Uterus (tissue), 3 donors: ENCODE measurements at regions not wholly inside any gene's neighbourhood (a gene's known extent, or its start where the extent isn't known, plus 50 kb on each side); places are given as distances from the start of the nearest gene placed in this dataset.

Experiments used
- DNase-seq, 2 donors: peaks; one replicate each; pipeline ENCODE4 v3.0.0-alpha.2; 2019 to 2020
- H3K27ac ChIP-seq, 2 donors: fragments of 200-600 bp; sonication (generic); 1 replicate in 1 of 2; 2 replicates in 1 of 2; pipeline ENCODE4 v1.5.1; 2016 to 2018
- H3K27me3 ChIP-seq, 2 donors: fragments of 200-600 bp; sonication (generic); one replicate each; pipeline ENCODE4 v1.5.1; 2018 to 2019; ENCODE audit warnings: control low read depth in 1 of 2
- H3K36me3 ChIP-seq, 2 donors: fragments of 200-600 bp; sonication (generic); one replicate each; pipeline ENCODE4 v1.5.1; 2019; ENCODE audit warnings: control low read depth in 1 of 2
- H3K4me1 ChIP-seq, 2 donors: fragments of 200-600 bp; sonication (generic); one replicate each; pipeline ENCODE4 v1.5.1; 2018 to 2019; ENCODE audit warnings: control low read depth in 1 of 2
- H3K4me3 ChIP-seq, 2 donors: fragments of 200-600 bp; sonication (generic); 1 replicate in 1 of 2; 2 replicates in 1 of 2; pipeline ENCODE4 v1.5.1; 2018 to 2019; ENCODE audit warnings: mild to moderate bottlenecking in 1 of 2
- H3K9me3 ChIP-seq, 2 donors: fragments of 200-600 bp; sonication (generic); one replicate each; pipeline ENCODE4 v1.5.1; 2019; ENCODE audit warnings: control low read depth in 1 of 2
- CTCF ChIP-seq, 4 experiments: fragments of 200-600 bp in 2 of 4; fragments of 450-650 bp in 2 of 4; sonication (generic) in 2 of 4; IDR thresholded peaks; one replicate each; pipeline ENCODE4 v1.5.1; 2016 to 2019; ENCODE audit warnings: antibody characterized with exemption in 4 of 4, mild to moderate bottlenecking in 2 of 4, moderate library complexity in 1 of 4
- POLR2A ChIP-seq, 2 donors: fragments of 450-650 bp; IDR thresholded peaks; one replicate each; pipeline ENCODE4 v1.6.1; 2016; ENCODE audit warnings: antibody characterized with exemption in 2 of 2, mild to moderate bottlenecking in 1 of 2, moderate library complexity in 1 of 2
- intact Hi-C: fragments of 100-400 bp; cut with DNase I; formaldehyde crosslinking; loops from one replicate; pipeline ENCODE4 v1.15.1; 2023; ENCODE audit warnings: low total_unique reads
- donor health status: DM: yes; HTN: yes; CAD: no.

- H3K36me3 ChIP-seq, result no peaks in the 10 kb centered on the region
- no peak overlapping the region for H3K27ac ChIP-seq
- no peaks in the 10 kb centered on the region for H3K27me3 ChIP-seq
- no peaks in the 10 kb centered on the region for H3K4me1 ChIP-seq
- no peaks in the 10 kb centered on the region for H3K9me3 ChIP-seq
- intact Hi-C loops, result no loop called here
- no peak overlapping the region for H3K4me3 ChIP-seq
- DNase-seq, result no peak
- TF ChIP-seq CTCF (IDR thresholded peaks at IDR 0.05) (no peak), POLR2A (IDR thresholded peaks at IDR 0.05) (no peak)
These were observed 518.1 kb downstream of the SNAPC1 start for GRCh38 chr14:62280366-62280765.

GRCh38 chr14:62283837-62284236, 521.6 kb downstream of the SNAPC1 start:
- Histone ChIP-seq H3K27me3 (no peaks in the 10 kb centered on the region), H3K4me3 (no peak overlapping the region), H3K4me1 (no peaks in the 10 kb centered on the region), H3K36me3 (no peaks in the 10 kb centered on the region), H3K27ac (no peak overlapping the region), H3K9me3 (no peaks in the 10 kb centered on the region)
- DNase-seq, result no peak
- TF ChIP-seq CTCF (IDR thresholded peaks at IDR 0.05), result no peak
- no peak for TF ChIP-seq POLR2A (IDR thresholded peaks at IDR 0.05)
- intact Hi-C loops, result no loop called here

GRCh38 chr14:62289471-62289870, 527.3 kb downstream of the SNAPC1 start:
- intact Hi-C loops, result no loop called here
- TF ChIP-seq POLR2A (IDR thresholded peaks at IDR 0.05) (no peak), CTCF (IDR thresholded peaks at IDR 0.05) (no peak)
- Histone ChIP-seq H3K36me3 (no peaks in the 10 kb centered on the region), H3K27ac (no peak overlapping the region), H3K9me3 (no peaks in the 10 kb centered on the region), H3K4me3 (no peak overlapping the region), H3K4me1 (no peaks in the 10 kb centered on the region), H3K27me3 (no peaks in the 10 kb centered on the region)
- no peak for DNase-seq

GRCh38 chr14:62301080-62301479, 538.9 kb downstream of the SNAPC1 start:
- TF ChIP-seq POLR2A (IDR thresholded peaks at IDR 0.05), result no peak
- no peak for TF ChIP-seq CTCF (IDR thresholded peaks at IDR 0.05)
- H3K4me1 ChIP-seq, result no peaks in the 10 kb centered on the region
- H3K36me3 ChIP-seq, result no peaks in the 10 kb centered on the region
- intact Hi-C loops, result no loop called here
- H3K4me3 ChIP-seq, result no peak overlapping the region
- no peak for DNase-seq
- H3K27ac ChIP-seq, result no peak overlapping the region
- H3K27me3 ChIP-seq, result no peaks in the 10 kb centered on the region
- H3K9me3 ChIP-seq, result no peaks in the 10 kb centered on the region

GRCh38 chr14:62301911-62302310, 539.7 kb downstream of the SNAPC1 start:
- intact Hi-C loops, result no loop called here
- TF ChIP-seq CTCF (IDR thresholded peaks at IDR 0.05) (no peak), POLR2A (IDR thresholded peaks at IDR 0.05) (no peak)
- H3K4me1 ChIP-seq, result no peaks in the 10 kb centered on the region

More at GRCh38 chr14:62301911-62302310, 539.7 kb downstream of the SNAPC1 start:
- no peaks in the 10 kb centered on the region for H3K9me3 ChIP-seq
- H3K36me3 ChIP-seq, result no peaks in the 10 kb centered on the region
- no peaks in the 10 kb centered on the region for H3K27me3 ChIP-seq
- H3K27ac ChIP-seq, result no peak overlapping the region
- H3K4me3 ChIP-seq, result no peak overlapping the region
- DNase-seq, result no peak
